ENCODE measurements at regions not wholly inside any gene's neighbourhood (a gene's known extent, or its start where the extent isn't known, plus 50 kb on each side); places are given as distances from the start of the nearest gene placed in this dataset.

DNA sequence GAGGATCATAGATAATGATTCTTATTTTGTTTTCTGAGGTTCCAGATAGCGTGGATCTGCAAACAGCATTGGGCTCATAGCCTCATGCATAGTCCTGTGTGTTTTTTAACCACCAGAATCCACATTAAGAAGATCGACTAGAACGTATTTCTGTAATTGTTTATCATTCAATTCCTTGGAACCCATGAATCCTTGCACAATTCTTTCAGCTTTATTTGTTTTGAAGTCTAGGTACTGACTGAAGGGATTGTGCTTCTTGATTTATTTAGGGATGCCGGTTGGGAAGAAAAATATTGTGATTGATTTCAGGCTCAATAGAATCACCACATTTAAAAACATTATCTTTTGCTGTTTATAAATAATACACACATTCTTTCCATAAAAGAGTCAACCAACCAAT, 314.6 kb upstream of the ZNF717 start:
- no peak for TF ChIP-seq RARB (CRISPR knock-in tag; IDR thresholded peaks at IDR 0.05)
- TF ChIP-seq BACH2 (CRISPR knock-in tag; IDR thresholded peaks at IDR 0.05; ENCODE audit: borderline replicate concordance), result no peak
- TF ChIP-seq ISL1 (CRISPR knock-in tag; IDR thresholded peaks at IDR 0.05), result no peak
- TF ChIP-seq PATZ1 (CRISPR knock-in tag; IDR thresholded peaks at IDR 0.05; ENCODE audit: borderline replicate concordance), result no peak

All from SK-N-SH treated with all-trans-retinoic acid at 6 μM for 48 hours (cell line).